DMS153 treated with DMSO at 0.1 percent for 48 hours (cell line): ENCODE measurements at regions not wholly inside any gene's neighbourhood (a gene's known extent, or its start where the extent isn't known, plus 50 kb on each side); places are given as distances from the start of the nearest gene placed in this dataset.

ENCODE experiments used
- DNase-seq: peaks from one replicate; lab custom pipeline; 2025; ENCODE audit not compliant: unreplicated experiment; lab: John Stamatoyannopoulos, UW

- DNase-seq: no peak
Observed at GRCh38 chr12:108029051-108029835, 99.8 kb upstream of the WSCD2 start.

GRCh38 chr12:108033090-108033489, 96.0 kb upstream of the WSCD2 start:
- DNase-seq: no peak

GRCh38 chr12:108035372-108035771, 93.7 kb upstream of the WSCD2 start:
- DNase-seq: no peak

GRCh38 chr12:108037960-108038359, 91.1 kb upstream of the WSCD2 start:
- no peak for DNase-seq

- no peak for DNase-seq
Observed at GRCh38 chr12:108039794-108040193, 89.3 kb upstream of the WSCD2 start.

GRCh38 chr12:108040947-108041346, 88.1 kb upstream of the WSCD2 start:
- no peak for DNase-seq

GRCh38 chr12:108043286-108043685, 85.8 kb upstream of the WSCD2 start:
- DNase-seq: no peak

- no peak for DNase-seq
Observed at GRCh38 chr12:108043750-108044533, 85.1 kb upstream of the WSCD2 start.

GRCh38 chr12:108046135-108046534, 83.0 kb upstream of the WSCD2 start:
- DNase-seq: no peak

GRCh38 chr12:108046650-108047049, 82.4 kb upstream of the WSCD2 start:
- DNase-seq: no peak

- no peak for DNase-seq
Observed at GRCh38 chr12:108047071-108047550, 82.0 kb upstream of the WSCD2 start.

GRCh38 chr12:108048686-108049085, 80.4 kb upstream of the WSCD2 start:
- DNase-seq: no peak

GRCh38 chr12:108050696-108051095, 78.4 kb upstream of the WSCD2 start:
- DNase-seq: no peak

GRCh38 chr12:108052260-108052659, 76.8 kb upstream of the WSCD2 start:
- DNase-seq: no peak

GRCh38 chr12:108053512-108053911, 75.6 kb upstream of the WSCD2 start:
- no peak for DNase-seq

GRCh38 chr12:108054496-108054895, 74.6 kb upstream of the WSCD2 start:
- no peak for DNase-seq

GRCh38 chr12:108055141-108055540, 73.9 kb upstream of the WSCD2 start:
- no peak for DNase-seq

- no peak for DNase-seq
Observed at GRCh38 chr12:108060067-108060466, 69.0 kb upstream of the WSCD2 start.

- DNase-seq: no peak
Observed at GRCh38 chr12:108060903-108061302, 68.2 kb upstream of the WSCD2 start.

- DNase-seq: no peak
Observed at GRCh38 chr12:108063192-108063591, 65.9 kb upstream of the WSCD2 start.

GRCh38 chr12:108065069-108065468, 64.0 kb upstream of the WSCD2 start:
- DNase-seq: no peak
